IMR-90 (cell line): ENCODE measurements at regions not wholly inside any gene's neighbourhood (a gene's known extent, or its start where the extent isn't known, plus 50 kb on each side); places are given as distances from the start of the nearest gene placed in this dataset.

Experiments
- ATAC-seq: fragments of 200-7000 bp; cut with Tn5 transposase; 2 replicates; pipeline ENCODE4 v1.9.1; 2020; ENCODE audit warnings: low read depth, mild to moderate bottlenecking, moderate library complexity
- BruUV-seq: library from RNA; stranded (reverse); fragments of 400-500 nt; replicated peaks from 2 replicates; lab custom pipeline; 2021; lab: Mats Ljungman, UMichigan
- CTCF ChIA-PET: fragments of 300-600 bp; formaldehyde crosslinking; extraction: SDS; loops from one replicate; lab custom pipeline; 2021; ENCODE audit warnings: antibody characterized with exemption; lab: Yijun Ruan, JAX
- POLR2A ChIA-PET: fragments of 300-600 bp; sonication (Branson Sonifier 250); formaldehyde crosslinking; loops from one replicate; lab custom pipeline; 2022; ENCODE audit warnings: antibody characterized with exemption; ENCODE audit not compliant: unreplicated experiment; lab: Charles Lee
- DNase-seq: peaks from one replicate; pipeline ENCODE4 v3.0.0; 2013
- H2AFZ ChIP-seq: replicated peaks from 2 replicates; pipeline ENCODE3; 2013; ENCODE audit warnings: low read length, mild to moderate bottlenecking; ENCODE audit not compliant: poor library complexity
- H2AK5ac ChIP-seq: 2 replicates; pipeline ENCODE4 v1.6.1; 2013; ENCODE audit warnings: low read depth, low read length, inconsistent platforms
- H2AK9ac ChIP-seq: replicated peaks from 2 replicates; pipeline ENCODE3; 2013; ENCODE audit warnings: mild to moderate bottlenecking, low read depth, low read length, moderate library complexity; ENCODE audit not compliant: poor library complexity
- H2BK120ac ChIP-seq: 2 replicates; pipeline ENCODE4 v1.6.1; 2013; ENCODE audit warnings: low read depth, low read length, inconsistent platforms
- H2BK15ac ChIP-seq: 3 replicates; pipeline ENCODE4 v1.6.1; 2013; ENCODE audit warnings: low read depth, low read length, inconsistent platforms
- H2BK20ac ChIP-seq: 2 replicates; pipeline ENCODE4 v1.6.1; 2013; ENCODE audit warnings: low read depth, mild to moderate bottlenecking, inconsistent platforms, low read length, moderate library complexity
- H2BK5ac ChIP-seq: 2 replicates; pipeline ENCODE4 v1.6.1; 2013; ENCODE audit warnings: mild to moderate bottlenecking, low read depth, low read length, inconsistent platforms; ENCODE audit not compliant: poor library complexity, severe bottlenecking
- H3K14ac ChIP-seq: replicated peaks from 2 replicates; pipeline ENCODE4 v1.6.1; 2013; ENCODE audit warnings: low read depth, low read length, inconsistent platforms
- H3K18ac ChIP-seq: 2 replicates; pipeline ENCODE4 v1.6.1; 2013; ENCODE audit warnings: low read depth, low read length, control low read depth
- H3K23ac ChIP-seq: 2 replicates; pipeline ENCODE4 v1.6.1; 2013; ENCODE audit warnings: low read depth, low read length, inconsistent platforms
- H3K27ac ChIP-seq: 2 replicates; pipeline ENCODE4 v1.5.1; 2013; ENCODE audit warnings: mild to moderate bottlenecking, control low read depth, low read length; ENCODE audit not compliant: insufficient read depth
- H3K27me3 ChIP-seq: 2 replicates; pipeline ENCODE4 v1.6.1; 2013; ENCODE audit warnings: low read length; ENCODE audit not compliant: control insufficient read depth, insufficient read depth
- H3K36me3 ChIP-seq: 2 replicates; pipeline ENCODE4 v1.6.1; 2013; ENCODE audit warnings: low read length, mixed read lengths; ENCODE audit not compliant: control insufficient read depth, insufficient read depth
- H3K4ac ChIP-seq: 2 replicates; pipeline ENCODE4 v1.6.1; 2013; ENCODE audit warnings: low read depth, low read length, inconsistent platforms
- H3K4me1 ChIP-seq: 2 replicates; pipeline ENCODE4 v1.6.1; 2013; ENCODE audit warnings: low read length, mixed read lengths; ENCODE audit not compliant: control insufficient read depth, insufficient read depth
- H3K4me2 ChIP-seq: 2 replicates; pipeline ENCODE4 v1.6.1; 2013; ENCODE audit warnings: low read depth, mild to moderate bottlenecking, control low read depth, low read length, moderate library complexity
- H3K4me3 ChIP-seq: 2 replicates; pipeline ENCODE4 v1.5.1; 2013; ENCODE audit warnings: low read depth, mild to moderate bottlenecking, control low read depth, low read length, moderate library complexity; ENCODE audit not compliant: insufficient read depth
- H3K56ac ChIP-seq: 2 replicates; pipeline ENCODE4 v1.6.1; 2013; ENCODE audit warnings: low read length, inconsistent platforms; ENCODE audit not compliant: insufficient read depth; ENCODE audit errors: extremely low read depth
- H3K79me1 ChIP-seq, 2 experiments: 2 replicates each; pipeline ENCODE4 v1.6.1; 2013; ENCODE audit warnings: low read length in 2 of 2, inconsistent platforms in 1 of 2, low read depth in 1 of 2
- H3K9ac ChIP-seq: 2 replicates; pipeline ENCODE4 v1.6.1; 2013; ENCODE audit warnings: low read depth, low read length, control low read depth
- H3K9me1 ChIP-seq: 2 replicates; pipeline ENCODE4 v1.6.1; 2013; ENCODE audit warnings: low read length, inconsistent platforms; ENCODE audit not compliant: insufficient read depth
- H3K9me3 ChIP-seq: 2 replicates; pipeline ENCODE4 v1.6.1; 2013; ENCODE audit warnings: low read length; ENCODE audit not compliant: control insufficient read depth, insufficient read depth
- H4K20me1 ChIP-seq: 2 replicates; pipeline ENCODE4 v1.6.1; 2013; ENCODE audit warnings: low read length, inconsistent platforms; ENCODE audit not compliant: insufficient read depth
- H4K5ac ChIP-seq: 2 replicates; pipeline ENCODE4 v1.6.1; 2013; ENCODE audit warnings: mild to moderate bottlenecking, low read depth, low read length, control low read depth
- H4K8ac ChIP-seq, 2 experiments: 2 replicates each; pipeline ENCODE4 v1.6.1; 2013; ENCODE audit warnings: low read depth in 2 of 2, low read length in 2 of 2, control low read depth in 1 of 2, inconsistent platforms in 1 of 2
- H4K91ac ChIP-seq: 2 replicates; pipeline ENCODE4 v1.6.1; 2013; ENCODE audit warnings: low read depth, low read length, inconsistent platforms; ENCODE audit not compliant: insufficient read depth
- CEBPB ChIP-seq: IDR thresholded peaks from 2 replicates; pipeline ENCODE4 v1.6.1; 2012; ENCODE audit warnings: low read depth, low read length, improper control_type of control experiment
- RAD21 ChIP-seq: IDR thresholded peaks from 2 replicates; pipeline ENCODE4 v1.6.1; 2012; ENCODE audit warnings: low read length, improper control_type of control experiment
- RFX5 ChIP-seq: IDR thresholded peaks from 2 replicates; pipeline ENCODE4 v1.8.0; 2012; ENCODE audit warnings: low read depth, mild to moderate bottlenecking, low read length, moderate library complexity
- SMC3 ChIP-seq: fragments of 150-350 bp; IDR thresholded peaks from 2 replicates; pipeline ENCODE4 v1.6.1; 2016; ENCODE audit warnings: low read depth, mild to moderate bottlenecking, antibody characterized with exemption, low read length, moderate library complexity
- WGBS, 2 experiments: methylation state at CpG; one replicate each; pipeline versions ENCODE4 v1.1.5 to v1.1.7; 2013; ENCODE audit warnings: missing lambda C conversion rate in 2 of 2; ENCODE audit not compliant: insufficient read length in 1 of 2; ENCODE audit errors: extremely low coverage in 2 of 2; 5-methylcytosine and 5-hydroxymethylcytosine counted together
- dilution Hi-C: fragments of 300-500 bp; cut with HindIII; formaldehyde crosslinking; loops from one replicate; pipeline ENCODE4 v1.14.3; 2018; ENCODE audit warnings: low sequenced_read_pairs; ENCODE audit not compliant: unreplicated experiment
- in situ Hi-C: fragments of 300-500 bp; cut with MboI; formaldehyde crosslinking; loops from 3 replicates; pipeline ENCODE4 v1.14.3; 2019; ENCODE audit warnings: low sequenced_read_pairs, inconsistent platforms, mixed read lengths
- intact Hi-C: fragments of 100-400 bp; cut with micrococcal nuclease; formaldehyde crosslinking; loops from 2 replicates; pipeline ENCODE4 v1.10.0; 2022
- TF ChIP-seq, protein P1 (sequence below): conservative IDR thresholded peaks from 2 replicates; pipeline ENCODE4 v1.5.1; 2012; ENCODE audit warnings: mild to moderate bottlenecking, low read depth, low read length, improper control_type of control experiment

GRCh38 chr5:152505442-152506042, 100.5 kb upstream of the NMUR2 start:
- ATAC-seq (peak; percentile 49; the same call in 1 of the 2 replicates), DNase-seq (peak; percentile 27)
- no peak overlapping the region for H3K27ac ChIP-seq
- intact Hi-C loops (loop anchor here (2.0 kb wide), 1 partner anchor 681 kb away; no protein-coding TSS in a partner anchor), in situ Hi-C loops (no loop called here), dilution Hi-C loops (no loop called here)
- TF ChIP-seq CEBPB = peak; percentile 55; the same call in 1 of the 2 replicates
- TF ChIP-seq SMC3 = peak; percentile 10; the same call in 1 of the 2 replicates
- TF ChIP-seq, protein P1, sequence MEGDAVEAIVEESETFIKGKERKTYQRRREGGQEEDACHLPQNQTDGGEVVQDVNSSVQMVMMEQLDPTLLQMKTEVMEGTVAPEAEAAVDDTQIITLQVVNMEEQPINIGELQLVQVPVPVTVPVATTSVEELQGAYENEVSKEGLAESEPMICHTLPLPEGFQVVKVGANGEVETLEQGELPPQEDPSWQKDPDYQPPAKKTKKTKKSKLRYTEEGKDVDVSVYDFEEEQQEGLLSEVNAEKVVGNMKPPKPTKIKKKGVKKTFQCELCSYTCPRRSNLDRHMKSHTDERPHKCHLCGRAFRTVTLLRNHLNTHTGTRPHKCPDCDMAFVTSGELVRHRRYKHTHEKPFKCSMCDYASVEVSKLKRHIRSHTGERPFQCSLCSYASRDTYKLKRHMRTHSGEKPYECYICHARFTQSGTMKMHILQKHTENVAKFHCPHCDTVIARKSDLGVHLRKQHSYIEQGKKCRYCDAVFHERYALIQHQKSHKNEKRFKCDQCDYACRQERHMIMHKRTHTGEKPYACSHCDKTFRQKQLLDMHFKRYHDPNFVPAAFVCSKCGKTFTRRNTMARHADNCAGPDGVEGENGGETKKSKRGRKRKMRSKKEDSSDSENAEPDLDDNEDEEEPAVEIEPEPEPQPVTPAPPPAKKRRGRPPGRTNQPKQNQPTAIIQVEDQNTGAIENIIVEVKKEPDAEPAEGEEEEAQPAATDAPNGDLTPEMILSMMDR = peak; percentile 50
- TF ChIP-seq RAD21 = peak; percentile 32; the same call in 1 of the 2 replicates
- no peak for TF ChIP-seq RFX5
- no peak overlapping the region for H3K9ac ChIP-seq
- no peaks in the 10 kb centered on the region for H3K4me1 ChIP-seq
- H3K9me3 ChIP-seq = no peaks in the 10 kb centered on the region
- no peaks in the 10 kb centered on the region for H3K9me1 ChIP-seq
- H3K36me3 ChIP-seq = no peaks in the 10 kb centered on the region
- H3K4me3 ChIP-seq = no peak overlapping the region
- no peak overlapping the region for H3K18ac ChIP-seq
- H2AK9ac ChIP-seq = no peak overlapping the region
- H4K91ac ChIP-seq = no peak overlapping the region
- H3K4ac ChIP-seq = no peak overlapping the region
- H3K23ac ChIP-seq = no peak overlapping the region
- H3K4me2 ChIP-seq = no peak overlapping the region
- WGBS, 2 experiments = no CpG with 5 or more reads among the region's 8 CpGs
- no TSS peak for BruUV-seq
- ChIA-PET POLR2A (no interaction called here), CTCF (no interaction called here)
- no peak overlapping the region for H2BK20ac ChIP-seq
- H2BK120ac ChIP-seq = no peak overlapping the region
- H2BK15ac ChIP-seq = no peak overlapping the region
- no peaks in the 10 kb centered on the region for H4K20me1 ChIP-seq
- H2BK5ac ChIP-seq = no peak overlapping the region
- no peak overlapping the region for H3K14ac ChIP-seq
- no peak overlapping the region for H2AFZ ChIP-seq
- H2AK5ac ChIP-seq = no peak overlapping the region
- no peak overlapping the region for H4K5ac ChIP-seq
- H3K79me1 ChIP-seq = no peaks in the 10 kb centered on the region
- no peak overlapping the region for H4K8ac ChIP-seq
- no peak overlapping the region for H3K56ac ChIP-seq
- no peaks in the 10 kb centered on the region for H3K27me3 ChIP-seq
